ENCODE measurements at regions not wholly inside any gene's neighbourhood (a gene's known extent, or its start where the extent isn't known, plus 50 kb on each side); places are given as distances from the start of the nearest gene placed in this dataset.

DNA sequence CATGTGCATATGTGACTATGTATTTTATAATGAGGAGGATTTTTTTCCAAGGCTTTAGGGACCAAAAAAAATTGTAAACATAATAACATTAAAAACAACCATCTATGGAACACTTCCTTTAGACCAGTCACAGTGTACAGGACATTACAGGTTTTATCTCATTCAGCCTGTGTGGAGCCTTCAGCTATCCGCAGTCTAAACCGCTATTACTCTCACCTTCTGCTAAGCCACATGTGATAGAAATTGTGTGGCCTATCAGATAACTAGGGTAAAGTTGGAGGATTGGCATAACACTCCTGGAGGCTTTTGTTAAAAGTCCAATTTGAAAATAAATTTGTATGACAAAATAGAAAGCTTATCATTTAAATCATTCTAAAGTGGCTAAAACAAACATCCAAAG is 281.2 kb upstream of the TMTC1 start:
- Mint-ChIP-seq H3K4me3 (no peak overlapping the region), H3K4me1 (no peaks in the 10 kb centered on the region), H3K36me3 (no peaks in the 10 kb centered on the region), H3K9me3 (ENCODE audit: low read depth) (no peaks in the 10 kb centered on the region), H3K27ac (no peak overlapping the region), H3K27me3 (no peaks in the 10 kb centered on the region)
- DNase-seq (no peak), ATAC-seq (no peak)
- CTCF ChIA-PET, result no interaction called here

DNA sequence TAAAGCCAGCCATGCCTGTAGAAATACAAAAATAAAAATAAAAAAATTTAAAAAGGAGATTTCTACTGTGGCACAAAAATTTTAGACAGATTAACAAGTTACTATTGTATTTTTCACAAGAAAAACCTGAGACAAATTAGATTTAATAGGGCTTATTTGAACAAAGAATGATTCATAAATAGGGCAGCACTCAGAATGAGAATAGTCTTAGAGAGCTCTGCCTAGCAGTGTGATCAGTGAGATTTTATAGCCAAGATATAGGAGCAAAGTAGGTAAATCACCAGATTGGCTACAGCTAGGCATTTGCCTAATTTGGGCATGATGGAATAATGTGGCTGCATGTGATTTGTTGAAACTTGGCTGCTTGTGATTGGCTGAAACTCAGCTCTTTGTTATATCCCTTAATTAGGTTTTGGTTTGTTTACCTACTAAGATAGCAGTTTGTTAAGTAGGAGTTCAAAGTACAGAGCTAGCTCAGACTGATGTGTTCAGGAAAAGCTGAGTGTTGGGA is 279.7 kb upstream of the TMTC1 start:
- CTCF ChIA-PET, result no interaction called here
- no peak for DNase-seq
- no peak overlapping the region for H3K4me3 Mint-ChIP-seq
- H3K4me1 Mint-ChIP-seq, result no peaks in the 10 kb centered on the region
- no peak overlapping the region for H3K27ac Mint-ChIP-seq
- no peaks in the 10 kb centered on the region for H3K9me3 Mint-ChIP-seq (ENCODE audit: low read depth)
- ATAC-seq, result no peak
- H3K36me3 Mint-ChIP-seq, result no peaks in the 10 kb centered on the region
- no peaks in the 10 kb centered on the region for H3K27me3 Mint-ChIP-seq

DNA sequence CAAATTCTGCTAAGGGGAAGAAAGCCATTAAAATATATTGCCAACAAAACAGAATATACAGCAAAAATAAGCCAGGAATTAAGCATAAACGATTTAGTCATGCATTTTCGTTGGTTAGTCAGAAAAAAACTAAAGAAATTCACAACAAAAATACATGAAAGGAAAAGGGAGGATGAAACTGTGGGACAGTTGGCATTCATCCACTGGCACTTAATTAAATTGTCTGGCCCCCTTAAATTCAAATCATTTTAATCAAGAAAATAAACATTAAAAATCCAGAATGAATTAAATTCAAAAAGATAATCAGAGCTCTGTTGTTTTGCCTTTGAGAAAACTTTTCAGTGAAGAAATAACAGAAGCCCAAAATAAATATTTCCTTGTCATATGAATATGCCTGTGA is 264.6 kb upstream of the TMTC1 start:
- Mint-ChIP-seq H3K9me3 (ENCODE audit: low read depth) (no peaks in the 10 kb centered on the region), H3K4me3 (no peak overlapping the region), H3K27me3 (no peaks in the 10 kb centered on the region), H3K27ac (no peak overlapping the region), H3K4me1 (no peaks in the 10 kb centered on the region), H3K36me3 (no peaks in the 10 kb centered on the region)
- CTCF ChIA-PET, result no interaction called here
- ATAC-seq (no peak), DNase-seq (no peak)

DNA sequence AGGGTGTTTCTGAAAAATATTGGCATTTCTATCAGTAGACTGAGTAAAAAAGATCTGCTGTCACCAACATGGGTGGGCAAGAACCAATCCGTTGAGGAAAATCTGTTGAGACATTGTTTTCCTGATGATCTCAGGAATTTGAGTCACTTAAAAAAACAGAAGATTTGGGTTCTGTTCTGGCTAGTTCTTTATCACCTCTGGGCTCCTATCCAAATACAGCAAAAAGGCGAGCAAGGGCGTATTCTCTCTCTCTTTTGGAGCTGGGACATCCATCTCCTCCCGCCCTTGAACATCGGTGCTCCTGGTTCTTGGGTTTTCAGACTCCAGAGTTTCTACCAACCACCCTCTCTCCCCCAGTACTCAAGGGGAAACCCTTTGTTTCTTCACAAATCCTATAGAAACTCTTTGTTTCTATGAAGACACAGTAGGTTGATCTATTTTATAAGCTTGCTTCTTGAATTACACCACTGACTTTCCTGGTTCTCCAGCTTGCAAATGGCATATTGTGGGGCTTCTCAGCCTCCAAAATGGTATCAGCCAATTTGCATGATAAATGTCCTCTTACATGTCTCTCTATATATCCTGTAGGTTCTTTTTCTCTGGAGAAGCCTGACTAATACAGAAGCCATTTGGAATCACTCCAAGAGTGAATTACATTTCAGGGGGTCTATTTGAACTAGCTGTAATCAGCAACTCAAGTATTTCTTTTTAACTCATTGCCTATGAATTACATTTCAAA is 263.9 kb upstream of the TMTC1 start:
- Mint-ChIP-seq H3K9me3 (ENCODE audit: low read depth) (no peaks in the 10 kb centered on the region), H3K36me3 (no peaks in the 10 kb centered on the region), H3K27me3 (no peaks in the 10 kb centered on the region), H3K27ac (no peak overlapping the region), H3K4me1 (no peaks in the 10 kb centered on the region), H3K4me3 (no peak overlapping the region)
- ATAC-seq (no peak), DNase-seq (no peak)
- CTCF ChIA-PET, result no interaction called here

DNA sequence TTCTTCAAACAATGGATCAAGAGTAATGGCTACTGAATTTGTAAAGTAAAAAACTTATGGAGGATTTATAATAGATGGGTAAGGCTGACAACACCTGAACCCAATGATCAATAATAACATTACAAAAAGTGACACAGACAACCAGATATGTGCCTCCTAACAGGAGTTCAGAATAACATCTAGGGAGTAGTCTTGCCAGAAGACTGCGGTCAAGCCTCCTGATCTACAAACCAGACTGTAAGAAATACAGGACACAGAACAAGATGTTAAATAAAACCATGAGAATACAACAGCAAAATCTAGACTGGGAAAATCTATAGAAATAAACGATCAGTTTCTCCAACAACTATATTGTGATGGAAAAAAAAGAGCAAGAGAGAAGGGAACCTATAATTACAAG is 262.6 kb upstream of the TMTC1 start:
- CTCF ChIA-PET, result no interaction called here
- Mint-ChIP-seq H3K27me3 (no peaks in the 10 kb centered on the region), H3K9me3 (ENCODE audit: low read depth) (no peaks in the 10 kb centered on the region), H3K36me3 (no peaks in the 10 kb centered on the region), H3K27ac (no peak overlapping the region), H3K4me3 (no peak overlapping the region), H3K4me1 (no peaks in the 10 kb centered on the region)
- no peak for DNase-seq
- ATAC-seq, result no peak

DNA sequence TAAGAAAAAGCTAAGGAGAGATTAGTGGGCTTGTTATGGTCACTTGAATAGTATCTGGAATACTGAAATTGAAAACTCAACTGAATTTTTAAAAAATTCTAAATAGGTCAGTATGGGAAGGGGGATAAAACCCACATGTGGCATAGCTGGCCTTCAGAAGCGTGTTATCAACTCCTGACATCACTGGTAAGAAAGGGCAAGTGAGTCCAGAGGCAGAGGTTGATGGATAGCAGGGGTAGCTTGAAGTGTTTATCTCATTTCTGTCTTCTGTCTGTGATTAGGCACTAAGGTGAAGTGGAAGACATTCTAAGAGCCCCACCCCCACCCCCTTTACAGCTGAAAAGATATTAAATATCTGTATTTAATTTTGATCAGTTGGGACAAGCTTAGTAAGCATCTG is 261.4 kb upstream of the TMTC1 start:
- ATAC-seq, result no peak
- no peaks in the 10 kb centered on the region for H3K9me3 Mint-ChIP-seq (ENCODE audit: low read depth)

DNA sequence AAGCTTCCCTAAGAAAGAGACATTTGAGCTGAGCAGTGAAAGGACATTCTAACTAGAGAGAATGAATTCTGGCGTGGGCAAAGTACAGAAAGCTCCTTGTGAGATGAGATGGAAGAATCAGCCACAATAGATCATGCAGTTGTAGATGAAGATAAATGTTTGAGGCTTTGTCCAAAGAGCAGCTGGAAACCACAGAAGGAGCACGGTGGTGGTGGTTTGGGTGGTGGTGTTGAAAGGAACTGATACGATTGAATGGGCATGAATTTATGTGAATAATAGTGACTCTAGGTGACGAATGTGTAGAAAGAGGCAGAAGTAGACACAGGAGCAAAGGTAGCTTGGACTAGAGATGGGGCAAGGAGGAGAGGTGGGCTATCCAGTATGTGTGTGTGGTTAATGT is 260.5 kb upstream of the TMTC1 start:
- H3K4me1 Mint-ChIP-seq, result no peaks in the 10 kb centered on the region
- DNase-seq, result no peak
- ATAC-seq, result no peak
- H3K36me3 Mint-ChIP-seq, result no peaks in the 10 kb centered on the region
- CTCF ChIA-PET, result no interaction called here
- no peaks in the 10 kb centered on the region for H3K9me3 Mint-ChIP-seq (ENCODE audit: low read depth)
- H3K27ac Mint-ChIP-seq, result no peak overlapping the region
- H3K4me3 Mint-ChIP-seq, result no peak overlapping the region
- H3K27me3 Mint-ChIP-seq, result no peaks in the 10 kb centered on the region

More for the DNA sequence above, 261.4 kb upstream of the TMTC1 start:
- Mint-ChIP-seq H3K4me3 (no peak overlapping the region), H3K4me1 (no peaks in the 10 kb centered on the region), H3K36me3 (no peaks in the 10 kb centered on the region), H3K27me3 (no peaks in the 10 kb centered on the region), H3K27ac (no peak overlapping the region)
- DNase-seq, result no peak
- CTCF ChIA-PET, result no interaction called here

DNA sequence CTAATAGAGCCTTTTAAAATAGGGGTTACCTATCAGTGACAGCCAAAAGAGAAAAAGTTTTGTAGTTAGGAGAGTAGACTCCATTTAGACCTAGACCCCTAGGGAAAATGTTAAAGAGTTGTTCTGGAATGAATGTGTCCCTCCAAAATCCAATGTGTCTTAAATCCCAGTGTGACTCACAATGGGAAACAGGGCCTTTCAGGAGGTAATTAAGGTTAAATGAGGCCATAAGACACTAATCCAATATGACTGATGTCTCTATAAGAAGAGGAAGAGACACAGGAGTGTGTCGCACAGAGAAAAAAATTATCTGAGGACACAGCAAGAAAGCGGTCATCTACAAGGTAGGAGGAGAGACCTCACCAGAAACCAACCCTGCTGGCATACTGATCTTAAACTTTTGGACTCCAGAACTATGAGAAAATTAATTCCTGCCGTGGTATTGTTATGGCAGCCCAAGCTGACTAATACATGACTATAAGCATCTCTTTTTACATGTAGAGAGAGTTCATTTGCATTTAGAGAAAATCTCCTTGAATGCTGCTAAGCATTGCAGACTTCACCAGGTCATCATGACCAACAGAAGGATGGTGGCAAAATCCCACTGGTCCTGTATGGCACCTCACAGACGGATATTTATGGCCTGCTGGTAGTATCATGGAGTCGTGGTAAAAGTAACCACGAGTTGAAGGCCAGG is 259.6 kb upstream of the TMTC1 start:
- Mint-ChIP-seq H3K4me3 (no peak overlapping the region), H3K4me1 (no peaks in the 10 kb centered on the region), H3K36me3 (no peaks in the 10 kb centered on the region), H3K9me3 (ENCODE audit: low read depth) (no peaks in the 10 kb centered on the region), H3K27ac (no peak overlapping the region), H3K27me3 (no peaks in the 10 kb centered on the region)
- CTCF ChIA-PET, result no interaction called here
- no peak for DNase-seq
- ATAC-seq, result no peak

DNA sequence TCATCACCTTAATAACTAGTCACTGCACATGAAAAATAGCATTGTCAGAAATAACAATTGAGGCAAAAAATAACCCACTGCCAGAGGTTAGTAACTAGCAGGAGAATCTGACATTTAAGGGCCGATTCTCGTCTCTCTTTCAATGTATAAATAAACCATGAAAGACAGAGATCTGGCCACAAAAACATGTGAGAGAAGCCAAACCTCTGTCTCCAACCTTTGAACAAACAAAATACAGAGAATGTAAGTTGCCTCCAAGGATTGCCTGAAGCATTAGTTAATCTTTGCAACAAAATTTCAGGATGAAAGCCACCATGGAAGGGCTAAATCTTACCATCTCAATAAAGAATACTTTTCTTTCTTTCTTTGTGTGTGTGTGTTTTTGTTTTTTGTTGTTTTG is 257.4 kb upstream of the TMTC1 start:
- Mint-ChIP-seq H3K4me3 (no peak overlapping the region), H3K36me3 (no peaks in the 10 kb centered on the region), H3K9me3 (ENCODE audit: low read depth) (no peaks in the 10 kb centered on the region), H3K4me1 (no peaks in the 10 kb centered on the region), H3K27ac (no peak overlapping the region), H3K27me3 (no peaks in the 10 kb centered on the region)
- DNase-seq, result no peak
- ATAC-seq, result no peak
- CTCF ChIA-PET, result no interaction called here

DNA sequence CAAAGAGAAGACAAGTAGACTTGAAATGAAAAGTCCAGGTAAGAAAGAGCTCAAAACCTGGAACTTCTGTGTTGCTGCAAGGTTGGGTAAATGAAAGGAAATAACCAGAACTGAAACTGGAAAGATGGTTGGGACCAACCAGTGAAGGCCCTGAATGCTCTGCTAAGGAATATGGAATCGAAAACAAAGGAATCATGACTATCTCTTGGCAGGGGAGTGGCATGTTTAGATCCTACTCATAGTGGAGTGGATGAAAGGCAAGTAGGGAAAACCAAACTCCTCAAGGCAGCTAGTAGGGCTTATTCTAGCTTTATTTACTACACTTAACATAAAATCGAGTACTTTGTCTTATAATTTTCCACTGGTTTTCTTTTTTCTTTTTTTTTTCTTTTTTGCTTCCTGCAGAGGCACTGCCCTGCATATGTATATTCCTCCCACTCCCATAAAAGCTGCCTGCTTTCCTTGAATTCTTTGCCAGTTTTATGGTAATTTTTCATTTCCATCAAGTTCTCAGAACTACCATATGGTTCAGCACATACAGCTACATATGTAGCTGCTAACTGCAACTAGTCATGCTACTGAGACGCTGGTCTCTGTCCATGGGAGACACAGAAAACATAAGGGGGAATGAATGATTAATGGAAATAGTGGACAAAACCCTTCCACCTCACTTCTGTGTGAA is 247.1 kb upstream of the TMTC1 start:
- no peaks in the 10 kb centered on the region for H3K4me1 Mint-ChIP-seq
- ATAC-seq (no peak), DNase-seq (no peak)
- no peak overlapping the region for H3K4me3 Mint-ChIP-seq
- no peaks in the 10 kb centered on the region for H3K36me3 Mint-ChIP-seq
- CTCF ChIA-PET, result no interaction called here
- H3K27ac Mint-ChIP-seq, result no peak overlapping the region
- no peaks in the 10 kb centered on the region for H3K27me3 Mint-ChIP-seq
- no peaks in the 10 kb centered on the region for H3K9me3 Mint-ChIP-seq (ENCODE audit: low read depth)

DNA sequence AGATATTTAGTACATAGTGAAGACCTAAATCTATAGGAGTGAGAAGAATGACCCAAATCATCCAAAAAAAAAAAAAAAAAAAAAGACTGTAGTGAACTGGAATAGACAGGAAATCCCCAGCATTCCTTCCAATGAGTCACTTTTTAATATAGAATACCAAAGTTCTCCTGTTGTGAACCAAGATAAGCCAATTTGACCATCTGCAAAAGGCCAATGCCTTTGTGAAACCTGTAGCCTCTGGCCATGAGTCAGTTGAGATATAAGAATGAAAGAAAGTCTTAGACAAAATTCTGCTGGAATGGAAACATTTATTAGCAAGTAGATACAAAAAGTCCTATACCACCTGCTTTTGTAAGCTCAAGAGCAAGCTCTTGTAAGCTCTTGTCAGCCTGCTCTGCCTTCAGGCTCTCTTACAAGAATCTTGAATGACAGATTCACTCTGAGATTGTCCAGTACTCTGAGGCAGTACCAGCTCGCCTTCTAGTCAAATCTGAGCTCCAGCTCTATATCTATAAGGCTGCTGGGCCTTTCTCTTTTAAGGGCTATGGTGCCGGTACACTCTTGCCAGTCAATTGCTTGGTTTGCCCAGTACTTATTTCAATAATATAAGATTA is 243.0 kb upstream of the TMTC1 start:
- Mint-ChIP-seq H3K27me3 (no peaks in the 10 kb centered on the region), H3K36me3 (no peaks in the 10 kb centered on the region), H3K4me3 (no peak overlapping the region), H3K4me1 (no peaks in the 10 kb centered on the region), H3K9me3 (ENCODE audit: low read depth) (no peaks in the 10 kb centered on the region), H3K27ac (no peak overlapping the region)
- CTCF ChIA-PET, result no interaction called here
- ATAC-seq (no peak), DNase-seq (no peak)

DNA sequence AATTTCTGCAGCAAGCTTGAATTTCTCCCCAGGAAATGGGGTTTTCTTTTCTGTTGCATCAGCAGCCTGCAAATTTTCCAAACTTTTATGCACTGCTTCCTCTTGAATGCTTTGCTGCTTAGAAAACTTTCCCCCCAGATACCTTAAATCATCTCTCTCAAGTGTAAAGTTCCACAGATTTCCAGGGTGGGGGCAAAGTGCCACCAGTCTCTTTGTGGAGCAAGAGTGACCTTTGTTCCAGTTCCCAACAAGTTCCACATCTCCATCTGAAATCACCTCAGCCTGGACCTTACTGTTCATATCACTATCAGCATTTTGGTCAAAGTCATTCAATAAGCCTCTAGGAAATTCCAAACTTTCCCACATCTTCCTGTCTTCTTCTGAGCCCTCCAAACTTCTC is 241.6 kb upstream of the TMTC1 start:
- H3K27me3 Mint-ChIP-seq, result no peaks in the 10 kb centered on the region
- no peaks in the 10 kb centered on the region for H3K9me3 Mint-ChIP-seq (ENCODE audit: low read depth)
- CTCF ChIA-PET, result no interaction called here
- H3K36me3 Mint-ChIP-seq, result no peaks in the 10 kb centered on the region
- DNase-seq (no peak), ATAC-seq (no peak)
- no peak overlapping the region for H3K27ac Mint-ChIP-seq
- no peak overlapping the region for H3K4me3 Mint-ChIP-seq
- no peaks in the 10 kb centered on the region for H3K4me1 Mint-ChIP-seq

DNA sequence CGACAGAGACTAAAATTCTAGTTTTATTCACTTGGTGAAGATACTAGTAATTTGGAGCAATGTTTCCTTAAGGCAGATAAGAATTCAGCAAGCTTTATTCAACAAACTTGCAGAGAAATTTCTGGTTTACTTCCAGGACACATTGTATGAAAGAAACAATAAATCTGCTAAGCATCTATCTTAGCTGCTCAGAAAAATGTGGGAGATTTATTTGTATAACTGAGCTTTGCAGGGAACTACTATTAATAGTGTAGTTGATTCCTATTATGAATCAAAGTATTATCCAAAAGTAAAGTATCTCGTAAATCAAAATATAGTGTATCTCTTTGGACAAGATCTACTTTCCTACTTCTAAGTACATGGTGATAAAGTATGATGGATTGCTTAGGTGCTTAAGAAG is 239.4 kb upstream of the TMTC1 start:
- no peak overlapping the region for H3K27ac Mint-ChIP-seq
- H3K4me1 Mint-ChIP-seq, result no peaks in the 10 kb centered on the region
- CTCF ChIA-PET, result no interaction called here
- no peaks in the 10 kb centered on the region for H3K9me3 Mint-ChIP-seq (ENCODE audit: low read depth)
- ATAC-seq (no peak), DNase-seq (no peak)
- no peaks in the 10 kb centered on the region for H3K27me3 Mint-ChIP-seq
- no peak overlapping the region for H3K4me3 Mint-ChIP-seq
- no peaks in the 10 kb centered on the region for H3K36me3 Mint-ChIP-seq
